ENCODE measurements at regions not wholly inside any gene's neighbourhood (a gene's known extent, or its start where the extent isn't known, plus 50 kb on each side); places are given as distances from the start of the nearest gene placed in this dataset.

GRCh38 chr5:135670588-135670987 lies 91.8 kb upstream of the CXCL14 start:
- TF ChIP-seq, protein P1, sequence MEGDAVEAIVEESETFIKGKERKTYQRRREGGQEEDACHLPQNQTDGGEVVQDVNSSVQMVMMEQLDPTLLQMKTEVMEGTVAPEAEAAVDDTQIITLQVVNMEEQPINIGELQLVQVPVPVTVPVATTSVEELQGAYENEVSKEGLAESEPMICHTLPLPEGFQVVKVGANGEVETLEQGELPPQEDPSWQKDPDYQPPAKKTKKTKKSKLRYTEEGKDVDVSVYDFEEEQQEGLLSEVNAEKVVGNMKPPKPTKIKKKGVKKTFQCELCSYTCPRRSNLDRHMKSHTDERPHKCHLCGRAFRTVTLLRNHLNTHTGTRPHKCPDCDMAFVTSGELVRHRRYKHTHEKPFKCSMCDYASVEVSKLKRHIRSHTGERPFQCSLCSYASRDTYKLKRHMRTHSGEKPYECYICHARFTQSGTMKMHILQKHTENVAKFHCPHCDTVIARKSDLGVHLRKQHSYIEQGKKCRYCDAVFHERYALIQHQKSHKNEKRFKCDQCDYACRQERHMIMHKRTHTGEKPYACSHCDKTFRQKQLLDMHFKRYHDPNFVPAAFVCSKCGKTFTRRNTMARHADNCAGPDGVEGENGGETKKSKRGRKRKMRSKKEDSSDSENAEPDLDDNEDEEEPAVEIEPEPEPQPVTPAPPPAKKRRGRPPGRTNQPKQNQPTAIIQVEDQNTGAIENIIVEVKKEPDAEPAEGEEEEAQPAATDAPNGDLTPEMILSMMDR (IDR thresholded peaks at IDR 0.05) = no peak
- TF ChIP-seq EP300 (IDR thresholded peaks at IDR 0.05) = no peak
- no peak for TF ChIP-seq POLR2AphosphoS5 (IDR thresholded peaks at IDR 0.05)
- TF ChIP-seq POLR2A (IDR thresholded peaks at IDR 0.05; ENCODE audit: low read depth) = no peak
